Posterior vena cava (tissue), 2 donors: ENCODE measurements at regions not wholly inside any gene's neighbourhood (a gene's known extent, or its start where the extent isn't known, plus 50 kb on each side); places are given as distances from the start of the nearest gene placed in this dataset.

ENCODE experiments used
- DNase-seq: peaks from one replicate; pipeline ENCODE4 v3.0.0-alpha.2; 2020; ENCODE audit warnings: low spot score
- intact Hi-C, 2 donors: fragments of 100-400 bp; cut with DNase I; formaldehyde crosslinking; loops; one replicate each; pipeline versions ENCODE4 v1.14.1 to v1.14.2; 2022 to 2023
- donor health status: DM: yes; HTN: yes; CAD: no.
- donor health status: DM: yes; HTN: yes; CAD: no.

GRCh38 chr14:104345621-104346462, 207.5 kb downstream of the KIF26A start:
- intact Hi-C loops: no loop called here
- DNase-seq: no peak

- no peak for DNase-seq
- intact Hi-C loops: no loop called here
Measured at GRCh38 chr14:104346608-104347007, 208.2 kb downstream of the KIF26A start.

- intact Hi-C loops: no loop called here
- DNase-seq: no peak
Measured at GRCh38 chr14:104348741-104349140, 210.4 kb downstream of the KIF26A start.

GRCh38 chr14:104349950-104350349, 211.6 kb downstream of the KIF26A start:
- intact Hi-C loops: no loop called here
- DNase-seq: peak; percentile 38

GRCh38 chr14:104350463-104351185, 212.2 kb downstream of the KIF26A start:
- intact Hi-C loops: no loop called here
- peak; percentile 64 for DNase-seq

DNA sequence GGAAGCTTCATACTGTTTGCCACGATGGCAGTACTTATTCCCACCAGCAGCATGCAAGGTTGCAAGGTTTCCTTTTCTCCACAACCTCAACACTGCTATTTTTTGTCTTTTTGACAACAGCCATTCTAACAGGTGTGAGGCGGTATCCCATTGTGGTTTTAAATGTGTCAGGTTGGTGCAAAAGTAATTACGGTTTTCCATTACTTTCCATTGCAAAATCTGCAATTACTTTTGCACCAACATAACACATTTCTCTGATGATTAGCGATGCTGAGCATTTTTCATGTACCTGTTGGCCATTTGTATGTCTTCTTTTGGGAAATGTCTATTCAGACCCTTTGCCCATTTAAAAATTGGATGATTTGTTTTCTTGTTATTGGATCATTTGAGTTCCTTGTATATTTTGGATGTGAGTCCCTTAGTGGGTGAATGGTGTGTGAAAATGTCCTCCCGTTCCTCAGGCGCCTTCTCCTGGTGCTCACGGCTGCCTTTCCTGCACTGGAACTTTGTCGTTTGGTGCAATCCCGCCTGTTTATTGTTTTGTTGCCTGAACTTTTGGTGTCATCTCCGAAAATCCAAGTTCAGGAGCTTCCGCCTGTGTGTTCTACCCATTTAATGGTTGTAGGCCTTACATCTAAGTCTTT, 213.6 kb downstream of the KIF26A start:
- DNase-seq: no peak
- intact Hi-C loops: no loop called here

DNA sequence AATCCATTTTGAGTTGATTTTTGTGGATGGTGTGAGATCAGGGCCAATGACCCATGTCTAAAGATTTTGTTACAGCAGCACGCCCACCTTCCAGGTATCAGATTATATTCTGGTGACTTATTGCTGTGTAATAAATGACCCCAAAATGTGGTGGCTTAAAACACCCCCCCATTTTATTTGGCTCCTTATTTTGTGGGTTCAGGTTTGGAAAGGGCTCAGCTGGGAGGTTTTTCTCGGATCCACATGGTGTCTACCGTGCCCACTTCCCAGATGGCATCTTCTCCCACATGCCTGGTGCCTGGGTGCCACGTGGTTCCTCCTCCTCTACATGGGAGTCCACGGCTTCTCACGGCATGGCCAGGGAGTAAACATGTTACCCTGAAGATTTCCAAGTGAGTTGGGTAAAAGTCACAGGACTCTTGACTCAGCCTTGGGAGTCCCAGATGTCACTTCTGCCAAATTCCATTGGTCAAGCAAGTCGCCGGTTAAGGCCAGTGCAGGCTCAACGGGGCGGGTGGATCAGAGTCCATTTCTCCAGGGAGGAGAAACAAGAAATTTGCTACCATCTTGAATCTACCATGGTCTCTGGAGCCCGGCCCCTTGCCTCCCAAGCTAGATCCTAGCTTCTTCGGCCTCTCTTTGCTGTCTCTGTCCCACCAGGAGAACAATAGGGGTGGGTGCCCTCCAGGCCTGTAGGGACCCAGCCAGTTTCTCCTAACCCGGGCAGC, 214.3 kb downstream of the KIF26A start:
- peak; percentile 67 for DNase-seq
- intact Hi-C loops: no loop called here

DNA sequence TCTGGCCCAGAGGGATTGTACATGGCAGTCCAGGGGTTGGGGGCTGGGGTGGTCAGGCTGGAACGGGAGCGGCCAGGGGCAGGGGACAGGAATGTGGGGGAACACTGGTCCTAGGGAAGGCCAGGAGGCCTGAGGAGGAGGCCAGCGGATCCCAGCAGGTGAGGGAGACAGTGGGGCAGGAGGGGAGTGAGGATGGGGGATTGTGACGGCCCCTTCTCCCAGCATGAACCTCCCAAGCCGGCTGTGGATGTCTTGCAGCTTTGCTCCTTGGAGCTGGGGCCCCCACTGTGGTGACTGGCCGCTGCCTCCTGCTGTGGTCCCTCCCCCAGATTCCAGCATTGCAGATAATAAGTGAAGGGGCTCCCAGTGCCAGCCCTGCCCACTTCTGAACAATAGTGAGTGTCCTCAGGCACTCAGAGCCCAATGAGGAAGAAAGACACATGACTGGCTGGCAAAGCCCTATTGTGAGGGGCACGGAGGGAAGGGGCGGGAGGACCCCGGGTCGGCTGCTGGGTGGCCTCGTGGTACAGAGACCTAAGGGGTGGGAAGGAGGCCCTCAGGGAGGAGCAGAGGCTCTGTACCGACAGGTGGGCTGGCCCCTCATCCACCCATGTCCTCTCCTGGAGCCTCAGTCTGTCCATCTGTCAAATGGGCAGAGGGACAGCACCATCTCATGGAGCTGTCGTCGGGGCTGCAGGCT, 215.0 kb downstream of the KIF26A start:
- peak; percentile 70 for DNase-seq

DNA sequence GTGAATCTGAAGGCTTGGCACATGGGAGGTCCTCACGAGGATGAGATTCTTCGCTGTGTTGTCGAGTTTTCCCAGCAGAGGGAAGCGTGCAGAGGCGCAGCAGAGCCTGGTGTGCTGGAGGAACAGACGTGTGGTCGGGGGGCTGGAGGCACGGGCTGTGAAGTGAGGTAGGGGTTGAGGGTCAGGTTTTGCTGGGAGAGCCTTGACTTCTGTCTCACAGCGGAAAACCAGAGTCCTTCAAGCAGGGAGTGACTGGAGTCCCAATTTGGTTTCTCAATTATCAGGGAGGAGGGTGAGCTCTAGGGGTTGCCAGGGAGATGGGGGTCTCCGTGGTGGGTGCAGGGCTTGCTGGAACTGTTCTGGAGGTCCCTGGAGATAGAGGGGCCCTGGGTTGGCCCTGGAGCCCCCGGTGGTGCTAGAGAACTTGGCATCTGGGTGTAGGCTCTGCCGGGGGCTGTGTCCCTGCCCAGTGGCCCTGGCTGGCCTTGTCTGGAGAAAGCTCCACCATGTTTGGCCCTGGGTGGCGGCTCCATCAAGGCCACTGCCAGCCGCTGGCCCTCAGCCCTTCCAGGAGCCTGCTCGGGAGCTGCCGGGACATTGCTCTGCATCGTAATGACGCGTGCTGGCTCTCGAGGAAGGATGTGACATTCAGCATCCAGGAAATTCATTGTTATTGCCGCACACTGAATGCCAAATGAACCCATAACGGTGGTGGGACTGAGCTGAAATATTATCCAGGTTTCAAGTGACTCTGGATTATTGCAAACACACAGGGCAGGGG, 215.7 kb downstream of the KIF26A start:
- DNase-seq: peak; percentile 80
- intact Hi-C loops: no loop called here

More for the DNA sequence above, 215.0 kb downstream of the KIF26A start:
- intact Hi-C loops: no loop called here

DNA sequence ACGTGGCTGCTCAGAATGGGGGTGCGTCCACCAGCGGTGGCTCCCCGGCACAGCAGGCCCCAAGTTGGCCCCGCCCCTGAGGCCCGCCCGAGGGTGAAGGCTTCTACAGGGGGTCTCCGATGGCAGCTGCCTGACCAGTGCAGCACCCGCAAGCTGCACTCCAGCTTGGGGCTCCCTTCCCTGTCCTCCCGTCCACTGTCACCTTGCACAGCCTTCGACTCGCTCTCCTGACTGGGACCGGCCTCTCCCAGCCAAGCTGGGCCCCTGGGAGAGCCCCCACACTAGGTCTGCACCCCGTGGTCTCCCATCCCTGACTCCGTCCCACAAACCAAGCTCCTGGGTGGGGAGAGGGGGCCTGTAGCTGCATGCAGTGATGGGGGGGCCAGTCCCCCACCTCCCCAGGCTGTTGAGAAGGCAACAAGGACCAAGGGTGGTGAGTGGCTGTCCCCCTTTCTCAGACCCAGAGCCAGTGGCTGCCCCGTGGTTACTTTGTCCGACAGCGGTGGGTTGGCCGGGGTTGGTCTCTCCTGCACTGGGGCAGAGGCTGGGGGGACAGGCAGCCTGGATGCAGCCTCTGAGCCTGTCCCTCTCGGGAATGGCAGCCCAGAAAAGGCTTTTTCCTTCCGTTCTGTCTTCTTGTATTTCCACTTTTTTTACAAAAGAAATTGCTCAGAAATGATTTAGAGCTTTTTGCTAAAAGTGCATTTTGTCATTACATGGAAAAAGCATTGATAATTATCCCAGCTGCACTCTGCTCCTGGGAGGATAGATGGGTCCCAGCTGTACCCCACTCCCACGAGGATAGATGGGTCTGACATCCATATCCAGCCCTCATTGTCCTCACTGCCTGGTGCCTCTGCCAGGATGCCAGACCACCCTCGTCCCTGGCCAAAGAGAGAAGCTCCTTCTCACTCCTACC, 217.0 kb downstream of the KIF26A start:
- intact Hi-C loops: no loop called here
- DNase-seq: peak; percentile 66

- intact Hi-C loops: no loop called here
- peak; percentile 62 for DNase-seq
Measured at GRCh38 chr14:104356020-104356737, 217.8 kb downstream of the KIF26A start.

DNA sequence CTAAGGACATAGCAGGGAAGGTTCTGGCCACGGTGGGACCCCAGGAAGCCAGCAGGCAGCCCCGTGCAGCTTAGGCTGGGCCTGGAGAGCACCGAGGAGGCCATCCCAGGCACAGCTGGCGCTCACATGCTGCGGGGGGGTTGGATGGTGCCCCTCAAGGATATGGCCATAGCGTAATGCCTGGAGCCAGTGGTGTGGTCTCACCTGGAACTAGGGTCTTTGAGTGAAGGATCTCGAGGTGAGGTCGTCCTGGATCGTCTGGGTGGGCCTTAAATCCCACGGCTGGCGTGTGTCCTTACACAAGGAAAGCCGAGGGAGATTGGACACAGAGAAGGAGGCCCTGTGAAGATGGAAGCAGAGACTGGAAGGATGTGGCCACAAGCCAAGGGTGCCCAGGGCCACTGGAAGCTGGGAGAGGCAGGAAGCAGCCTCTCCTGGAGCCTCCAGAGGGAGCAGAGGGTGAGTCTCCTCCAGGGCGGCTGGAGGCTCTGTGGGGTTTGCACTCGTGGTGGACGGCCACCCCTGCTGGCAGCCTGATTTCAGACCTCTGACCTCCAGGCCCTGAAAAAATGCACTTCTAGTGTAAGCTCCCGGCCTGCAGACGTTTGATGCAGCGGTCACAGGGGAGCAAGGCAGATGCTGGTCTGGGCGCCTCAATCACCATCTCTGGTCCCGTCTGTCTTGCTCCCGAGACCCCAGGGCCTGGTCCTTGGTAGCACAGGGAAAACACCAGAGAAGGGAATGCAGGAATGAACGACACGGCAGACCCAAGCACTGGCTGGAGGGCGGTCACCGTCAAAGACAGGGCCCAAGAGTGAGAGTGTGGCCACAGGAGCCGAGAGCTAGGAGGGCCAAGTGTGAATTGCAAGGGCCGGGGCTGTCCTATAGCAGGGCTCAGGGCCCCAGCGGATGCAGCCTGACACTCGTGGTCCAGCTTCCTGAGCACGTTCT, 218.6 kb downstream of the KIF26A start:
- intact Hi-C loops: no loop called here
- peak; percentile 68 for DNase-seq

- intact Hi-C loops: no loop called here
- DNase-seq: peak; percentile 69
Measured at GRCh38 chr14:104357689-104358527, 219.5 kb downstream of the KIF26A start.

DNA sequence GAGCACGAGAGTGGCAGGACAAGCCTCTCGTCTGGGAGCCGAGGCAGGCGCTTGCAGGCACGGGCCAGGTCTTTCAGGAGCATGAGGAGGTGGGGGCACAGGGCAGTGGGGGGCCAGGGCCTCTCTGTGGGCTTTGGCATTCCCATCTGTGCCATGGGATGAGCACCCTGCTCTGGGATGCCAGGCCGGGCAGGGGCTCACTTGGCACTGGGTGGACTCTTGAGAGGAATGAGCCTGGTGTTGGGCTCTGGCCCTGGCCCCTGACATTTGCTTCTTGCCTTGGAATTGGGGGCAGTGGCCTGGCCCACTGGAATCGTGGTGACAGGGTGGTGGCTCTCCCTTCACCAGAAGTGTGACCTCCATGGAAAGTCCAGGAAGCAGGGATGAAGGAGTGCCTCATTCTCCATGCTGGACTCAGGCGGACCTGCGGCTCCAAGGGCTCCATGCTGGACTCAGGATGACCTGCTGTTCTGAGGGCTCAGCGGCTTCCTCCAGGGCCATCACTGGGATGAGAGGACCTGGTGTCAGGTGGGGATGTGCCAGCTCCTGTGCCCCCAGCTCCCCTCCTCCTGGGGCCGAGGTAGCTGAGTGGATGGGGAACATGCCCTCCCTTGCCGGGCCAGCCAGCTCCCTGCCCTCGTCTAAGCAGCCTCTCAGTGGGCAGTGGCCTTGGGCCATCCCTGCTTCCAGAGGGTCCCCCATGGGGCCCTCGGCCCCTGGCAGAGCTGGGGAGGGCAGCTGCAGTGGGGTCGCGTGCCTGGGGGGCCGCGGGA, 220.3 kb downstream of the KIF26A start:
- intact Hi-C loops: no loop called here
- DNase-seq: peak; percentile 74
